Body of pancreas (tissue), 4 donors: ENCODE measurements at regions not wholly inside any gene's neighbourhood (a gene's known extent, or its start where the extent isn't known, plus 50 kb on each side); places are given as distances from the start of the nearest gene placed in this dataset.

Source experiments
- POLR2A ChIP-seq, 3 donors: fragments of 450-650 bp; IDR thresholded peaks; one replicate each; pipeline ENCODE4 v1.6.1; 2016; ENCODE audit warnings: antibody characterized with exemption in 3 of 3, mild to moderate bottlenecking in 2 of 3
- TF ChIP-seq, protein P1 (sequence below), 7 experiments: fragments of 450-650 bp in 4 of 7; fragments of 200-600 bp in 3 of 7; sonication (generic) in 3 of 7; IDR thresholded peaks; one replicate each; pipeline ENCODE4 v1.5.1; 2016 to 2019; ENCODE audit warnings: antibody characterized with exemption in 7 of 7

DNA sequence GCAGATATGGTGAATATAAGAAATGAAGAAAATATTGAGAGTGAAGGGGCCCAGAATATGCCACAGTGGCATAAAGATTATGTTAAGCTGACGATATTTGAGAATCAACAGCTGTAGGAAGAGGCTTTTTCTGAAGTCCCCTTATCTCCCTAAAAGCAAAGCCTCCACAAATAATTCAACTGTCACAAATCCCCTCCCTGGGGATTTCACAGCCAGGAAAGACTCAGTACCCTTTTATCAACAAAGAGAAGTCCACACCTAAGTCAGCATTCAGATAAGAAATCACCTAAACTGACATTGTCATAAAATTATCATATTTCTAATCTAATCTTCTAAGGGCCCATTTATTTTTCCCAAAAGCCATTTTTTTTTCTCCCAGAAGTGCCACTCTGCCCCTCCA lies 284.9 kb upstream of the VWC2 start:
- TF ChIP-seq POLR2A (IDR thresholded peaks at IDR 0.05), result no peak
- TF ChIP-seq, protein P1, sequence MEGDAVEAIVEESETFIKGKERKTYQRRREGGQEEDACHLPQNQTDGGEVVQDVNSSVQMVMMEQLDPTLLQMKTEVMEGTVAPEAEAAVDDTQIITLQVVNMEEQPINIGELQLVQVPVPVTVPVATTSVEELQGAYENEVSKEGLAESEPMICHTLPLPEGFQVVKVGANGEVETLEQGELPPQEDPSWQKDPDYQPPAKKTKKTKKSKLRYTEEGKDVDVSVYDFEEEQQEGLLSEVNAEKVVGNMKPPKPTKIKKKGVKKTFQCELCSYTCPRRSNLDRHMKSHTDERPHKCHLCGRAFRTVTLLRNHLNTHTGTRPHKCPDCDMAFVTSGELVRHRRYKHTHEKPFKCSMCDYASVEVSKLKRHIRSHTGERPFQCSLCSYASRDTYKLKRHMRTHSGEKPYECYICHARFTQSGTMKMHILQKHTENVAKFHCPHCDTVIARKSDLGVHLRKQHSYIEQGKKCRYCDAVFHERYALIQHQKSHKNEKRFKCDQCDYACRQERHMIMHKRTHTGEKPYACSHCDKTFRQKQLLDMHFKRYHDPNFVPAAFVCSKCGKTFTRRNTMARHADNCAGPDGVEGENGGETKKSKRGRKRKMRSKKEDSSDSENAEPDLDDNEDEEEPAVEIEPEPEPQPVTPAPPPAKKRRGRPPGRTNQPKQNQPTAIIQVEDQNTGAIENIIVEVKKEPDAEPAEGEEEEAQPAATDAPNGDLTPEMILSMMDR (IDR thresholded peaks at IDR 0.05), result no peak
